ENCODE measurements at regions not wholly inside any gene's neighbourhood (a gene's known extent, or its start where the extent isn't known, plus 50 kb on each side); places are given as distances from the start of the nearest gene placed in this dataset.

DNA sequence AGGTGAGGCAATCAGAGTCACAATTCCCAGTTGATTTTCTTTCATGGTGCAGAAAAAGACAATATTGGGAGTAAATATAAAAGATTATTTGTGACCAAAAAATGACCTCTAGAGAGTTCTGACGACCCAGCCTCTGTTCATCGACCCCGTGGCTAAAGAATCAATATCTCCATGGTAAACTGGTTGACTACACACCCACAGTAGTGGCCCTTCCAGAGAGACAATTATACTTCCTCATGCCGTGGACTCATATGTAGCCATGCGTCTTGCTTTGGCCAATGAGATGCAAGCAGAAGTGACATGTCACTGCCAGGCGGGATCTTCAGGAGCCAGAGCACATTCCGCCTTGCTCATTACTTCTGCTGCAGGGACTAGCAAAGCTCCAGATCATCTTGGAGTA is 163.3 kb upstream of the RAD23B start:
- DNase-seq, result no peak

DNA sequence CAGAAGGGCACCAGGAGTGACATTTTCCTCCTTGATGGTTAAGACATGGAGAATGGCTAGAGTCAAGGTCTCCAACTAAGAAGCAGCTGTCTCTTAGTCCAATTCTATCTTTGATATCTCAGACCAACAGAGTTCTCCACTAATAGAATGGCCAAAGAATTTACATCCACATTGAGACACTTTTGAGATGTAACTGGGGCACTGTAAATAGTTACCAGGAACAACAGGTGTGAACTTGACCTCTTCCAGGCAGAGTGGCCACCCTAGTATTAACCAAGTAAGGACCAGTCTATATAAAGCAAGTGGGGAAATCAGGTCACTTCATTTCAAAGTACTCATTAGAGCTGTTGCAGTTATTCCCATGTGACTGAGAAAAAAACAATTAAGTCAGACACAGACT is 159.7 kb upstream of the RAD23B start:
- no peak for DNase-seq

DNA sequence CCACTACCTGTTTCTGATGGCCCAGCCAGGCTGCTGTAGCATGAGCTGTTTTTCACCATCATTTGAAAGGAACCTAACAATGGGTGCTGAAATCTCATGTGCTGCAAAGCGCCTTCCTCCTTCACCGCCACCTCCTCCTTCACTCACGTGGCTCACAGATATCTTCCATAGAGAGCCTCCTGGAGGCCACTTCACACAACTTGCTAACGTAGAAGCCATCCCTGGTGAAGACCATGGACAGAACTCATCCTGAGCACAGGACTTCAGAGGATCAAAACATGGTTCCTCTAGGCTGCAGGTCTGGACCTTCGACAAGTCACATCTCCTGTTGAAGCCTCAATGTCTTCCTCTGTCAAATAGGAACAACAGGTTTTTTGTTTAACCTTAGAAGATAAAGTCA is 155.5 kb upstream of the RAD23B start:
- DNase-seq, result no peak

DNA sequence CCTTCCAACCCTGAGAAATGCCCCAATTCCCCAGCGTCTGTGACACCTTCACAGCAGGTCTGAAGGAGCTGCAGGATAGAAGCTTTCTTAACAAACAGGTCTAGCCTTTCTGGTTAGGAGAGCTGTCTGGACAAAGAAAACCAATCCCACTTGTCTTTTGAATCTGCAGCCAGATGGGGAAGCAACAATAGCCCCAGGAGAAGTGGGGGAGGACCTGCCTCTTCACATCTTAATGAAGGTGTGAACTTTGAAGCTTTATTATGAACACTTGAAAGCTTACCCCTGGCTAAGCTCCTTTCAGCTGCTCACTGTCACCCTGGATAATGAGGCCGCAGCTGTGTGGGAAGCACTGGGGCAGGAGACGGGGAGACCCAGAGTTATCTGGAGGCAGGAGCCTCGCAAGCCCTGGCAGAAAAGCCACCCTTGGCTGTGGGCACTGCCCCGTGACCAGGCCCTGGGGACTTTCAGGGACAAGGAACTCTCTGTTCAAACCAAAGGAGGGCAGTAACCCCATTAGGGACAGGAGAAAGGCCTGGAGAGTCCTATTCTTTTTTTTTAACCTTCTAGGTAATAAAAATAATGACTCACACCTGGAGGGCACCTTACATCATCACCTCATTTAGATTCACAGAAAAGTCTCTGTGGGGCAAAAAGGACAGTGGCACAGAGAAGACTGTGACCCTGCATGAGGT is 151.8 kb upstream of the RAD23B start:
- peak; percentile 85 for DNase-seq

DNA sequence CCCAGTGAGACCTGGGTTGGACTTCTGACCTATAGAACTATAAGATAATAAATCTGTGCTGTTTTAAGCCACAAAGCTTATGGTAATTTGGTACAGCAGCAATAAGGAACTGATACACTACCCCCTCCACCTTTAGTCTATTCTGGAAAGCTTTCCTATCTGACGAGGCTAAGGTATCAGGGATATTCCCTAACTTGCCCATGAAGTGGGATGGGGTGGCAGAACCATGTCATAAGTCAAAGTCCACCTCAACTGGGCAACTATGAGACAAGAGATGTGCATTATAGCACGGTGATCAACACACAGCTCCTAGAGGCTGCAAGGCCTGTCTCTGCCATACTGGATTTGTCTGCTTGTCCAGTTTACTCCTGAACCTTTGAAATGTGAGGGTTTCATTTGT is 146.8 kb upstream of the RAD23B start:
- DNase-seq, result no peak

DNA sequence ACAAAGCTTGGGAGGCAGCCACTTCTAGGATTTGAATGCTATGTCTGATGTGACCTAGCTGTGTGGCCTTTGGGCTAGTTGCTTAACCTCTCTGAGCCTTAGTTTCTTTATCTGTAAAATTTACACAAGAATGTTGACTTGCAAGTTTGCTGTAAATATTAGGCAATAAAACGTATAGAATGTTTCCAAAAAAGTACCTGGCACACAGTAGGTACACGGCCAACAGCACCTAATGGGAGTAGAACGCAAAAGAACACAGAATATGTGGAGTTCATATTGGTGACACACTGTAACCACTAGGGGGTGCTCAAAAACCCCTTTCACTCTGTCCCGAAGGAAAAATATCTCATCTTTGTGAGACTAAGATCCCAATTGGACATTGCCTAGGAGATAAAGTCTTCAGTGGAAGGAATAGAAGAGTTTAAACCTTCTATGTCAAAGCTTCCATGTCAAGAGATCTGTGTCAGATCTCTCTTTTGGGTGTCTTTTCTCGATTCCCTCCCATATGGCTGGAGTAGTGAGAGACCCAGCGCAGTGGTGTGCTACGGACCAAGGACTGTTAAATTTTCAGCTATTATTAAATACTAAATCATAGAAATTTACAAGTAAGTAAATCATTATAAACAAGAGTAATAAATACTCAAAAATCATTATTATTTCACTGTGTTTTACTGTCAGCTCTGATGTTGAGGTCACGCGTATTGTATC is 145.4 kb upstream of the RAD23B start:
- DNase-seq, result peak; percentile 5

DNA sequence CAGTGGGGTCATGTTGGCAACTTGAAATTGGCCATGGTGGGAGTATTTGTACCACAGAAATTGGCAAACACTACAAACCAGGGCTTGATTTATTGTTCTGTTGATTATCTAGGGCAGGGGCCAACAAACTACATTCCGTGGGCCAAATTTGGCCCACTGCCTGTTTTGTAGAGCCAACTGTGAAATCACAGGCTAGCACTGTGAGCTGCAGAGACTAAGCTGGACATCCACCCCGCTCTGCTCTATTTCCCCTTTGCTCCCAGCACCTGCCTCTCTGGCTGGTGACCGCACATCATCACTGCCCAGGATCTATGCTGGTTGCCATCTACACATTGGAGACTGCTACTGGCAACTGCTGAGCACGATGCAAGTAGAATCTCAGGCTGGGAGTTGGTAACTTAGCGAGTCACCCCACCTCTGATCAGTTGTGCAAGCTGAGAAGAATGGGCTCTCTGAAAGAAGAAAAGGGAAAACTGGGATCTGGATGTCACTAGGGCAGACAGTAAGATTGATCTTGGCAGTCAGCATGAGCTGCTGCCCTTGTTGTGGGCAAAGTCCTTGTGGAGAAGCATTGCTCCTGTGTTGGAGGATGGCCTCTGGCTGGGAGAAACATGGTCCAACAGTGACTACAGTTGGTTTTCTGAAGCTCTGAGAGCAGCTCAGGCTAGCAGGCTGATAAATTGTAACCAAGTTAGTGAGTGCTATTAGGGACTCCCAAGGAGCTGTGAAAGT is 144.7 kb upstream of the RAD23B start:
- DNase-seq, result no peak

DNA sequence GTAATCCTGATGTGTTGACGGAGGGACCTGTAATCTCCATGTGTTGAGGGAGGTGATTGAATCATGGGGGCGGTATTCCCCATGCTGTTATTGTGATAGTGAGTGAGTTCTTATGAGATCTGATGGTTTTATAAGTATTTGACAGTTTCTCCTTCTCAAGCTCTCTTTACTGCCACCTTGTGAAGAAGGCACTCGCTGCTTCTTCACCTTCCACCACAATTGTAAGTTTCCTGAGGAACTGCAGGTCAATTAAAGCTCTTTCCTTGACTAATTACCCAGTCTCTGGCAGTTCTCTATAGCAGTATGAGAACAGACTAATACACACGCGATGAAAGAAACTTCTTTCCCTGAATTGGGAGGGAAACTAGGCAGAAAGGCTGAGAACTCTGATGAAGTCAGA is 141.1 kb upstream of the RAD23B start:
- peak; percentile 18 for DNase-seq

DNA sequence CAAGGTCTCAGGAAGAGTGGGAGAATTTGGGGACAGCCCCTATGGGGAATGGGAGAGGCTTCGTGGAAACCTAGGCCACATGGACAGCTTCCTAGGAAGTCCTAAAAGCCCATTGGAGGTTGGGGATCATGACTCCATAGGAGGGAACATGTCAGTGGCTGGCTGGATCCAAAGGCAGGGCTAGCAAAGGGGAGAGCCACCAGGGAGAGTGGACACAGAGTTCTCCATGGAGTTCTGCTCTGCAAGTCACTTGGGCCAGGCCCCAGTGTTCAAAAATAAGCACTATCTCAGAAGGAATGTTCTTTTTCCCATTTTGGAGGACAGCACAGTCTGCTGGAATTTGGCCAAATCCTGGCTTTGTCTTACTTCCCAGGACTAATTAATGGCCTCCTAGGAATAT is 140.6 kb upstream of the RAD23B start:
- no peak for DNase-seq

DNA sequence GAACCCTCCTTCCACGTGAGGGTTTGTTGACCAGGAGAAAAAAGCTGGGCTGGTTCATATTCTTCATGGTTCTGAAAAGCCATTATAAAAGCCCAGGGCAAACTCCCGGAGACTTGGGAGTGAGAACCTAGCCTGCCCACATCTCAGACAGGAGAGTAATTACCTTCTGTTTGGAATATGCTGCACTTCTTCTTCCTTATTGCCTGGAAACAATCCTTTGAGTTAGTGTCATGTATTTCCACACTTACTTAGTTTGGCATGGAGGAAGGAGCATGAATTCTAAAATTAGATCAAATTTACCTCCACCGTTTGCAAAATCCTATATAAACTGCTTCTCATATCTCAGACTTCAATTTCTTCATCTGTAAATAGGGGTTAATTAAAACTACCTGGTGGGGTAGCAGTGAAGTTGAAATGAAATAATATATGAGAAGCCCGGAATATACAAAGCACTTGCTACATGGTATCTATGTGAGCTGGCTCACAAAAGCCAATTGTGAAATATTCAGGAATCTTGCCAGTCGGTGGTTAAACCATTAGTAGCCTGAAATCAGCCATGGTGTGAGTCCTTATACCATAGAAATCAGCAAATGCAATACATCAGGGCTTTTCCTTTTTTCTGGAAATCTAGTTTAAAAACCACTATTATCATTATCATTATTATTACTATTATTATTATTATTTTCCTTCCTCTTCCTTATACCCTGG is 140.0 kb upstream of the RAD23B start:
- no peak for DNase-seq

DNA sequence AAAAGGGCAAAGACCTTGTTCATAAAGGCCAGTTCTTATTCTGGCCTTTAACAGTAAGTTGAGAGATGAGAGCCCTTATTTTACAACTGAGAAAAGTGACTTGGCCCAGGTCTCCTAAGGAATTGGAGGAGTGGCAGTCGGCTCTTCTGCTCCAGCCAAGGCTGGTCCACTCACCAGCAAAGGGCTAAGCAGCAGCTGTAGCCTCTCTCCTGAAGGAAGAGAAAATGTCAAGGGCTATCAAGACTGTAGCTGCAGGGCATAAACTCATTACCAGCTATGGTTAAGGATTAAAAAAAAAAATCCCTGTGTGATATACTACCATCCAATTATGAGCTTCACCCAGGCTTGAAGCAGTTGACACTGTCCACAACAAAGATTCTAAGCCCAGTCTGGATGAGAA is 138.6 kb upstream of the RAD23B start:
- no peak for DNase-seq

DNA sequence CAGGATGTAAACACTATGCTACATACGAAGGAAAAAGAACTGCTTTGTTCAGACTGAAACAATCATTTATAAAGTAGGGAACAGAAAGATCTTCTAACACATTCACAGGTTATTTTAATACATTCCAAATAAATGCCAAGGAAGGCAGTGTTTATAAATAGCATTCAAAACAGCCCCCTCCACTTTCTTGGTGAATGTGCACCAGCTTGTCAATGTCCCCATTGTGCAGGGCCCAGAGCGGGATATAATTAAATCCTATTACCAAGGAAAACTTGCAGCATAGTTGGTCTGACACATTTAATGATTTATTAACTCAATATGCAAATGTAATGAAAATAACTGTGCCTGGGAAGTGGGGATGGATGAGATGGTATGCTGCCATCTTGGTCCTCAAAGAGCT is 135.9 kb upstream of the RAD23B start:
- DNase-seq, result no peak

DNA sequence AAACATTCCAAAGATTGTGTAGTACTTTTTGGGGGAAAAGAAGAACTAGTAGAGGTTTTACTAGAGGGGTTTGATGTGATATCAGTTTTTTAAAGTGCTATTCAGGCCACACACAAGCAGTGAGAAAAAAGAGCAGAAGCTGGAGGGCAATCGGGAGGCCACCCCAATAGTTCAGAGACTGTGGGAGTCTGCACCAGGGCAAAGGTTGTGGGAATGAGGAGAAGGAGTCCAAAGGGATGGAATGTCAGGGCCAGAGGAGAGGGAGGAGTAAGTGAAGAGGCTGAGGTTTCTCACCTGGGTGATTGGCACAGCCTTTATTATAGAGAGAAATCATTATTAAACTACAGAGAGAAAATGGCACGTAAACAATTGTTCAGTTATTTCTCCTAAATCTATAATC is 134.9 kb upstream of the RAD23B start:
- DNase-seq, result no peak

DNA sequence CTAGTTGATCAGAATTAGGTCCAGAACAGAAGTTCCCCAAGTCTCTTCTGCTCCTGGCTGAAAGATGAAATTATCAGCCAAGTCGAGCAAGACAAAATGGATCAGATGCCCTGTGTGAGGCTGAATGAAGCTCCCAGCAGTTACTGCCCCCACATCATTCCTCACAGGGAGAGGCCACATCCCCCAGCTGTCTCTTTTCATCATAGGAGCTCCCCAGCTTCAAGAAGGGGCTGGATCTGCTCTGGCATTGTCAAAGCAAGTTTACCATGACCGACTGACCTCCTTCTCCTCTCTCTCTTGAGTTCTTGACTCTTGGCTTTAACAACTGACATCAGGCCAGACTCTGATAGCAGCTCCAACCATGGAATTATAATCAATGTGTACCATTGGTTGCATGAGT is 133.3 kb upstream of the RAD23B start:
- DNase-seq, result no peak

DNA sequence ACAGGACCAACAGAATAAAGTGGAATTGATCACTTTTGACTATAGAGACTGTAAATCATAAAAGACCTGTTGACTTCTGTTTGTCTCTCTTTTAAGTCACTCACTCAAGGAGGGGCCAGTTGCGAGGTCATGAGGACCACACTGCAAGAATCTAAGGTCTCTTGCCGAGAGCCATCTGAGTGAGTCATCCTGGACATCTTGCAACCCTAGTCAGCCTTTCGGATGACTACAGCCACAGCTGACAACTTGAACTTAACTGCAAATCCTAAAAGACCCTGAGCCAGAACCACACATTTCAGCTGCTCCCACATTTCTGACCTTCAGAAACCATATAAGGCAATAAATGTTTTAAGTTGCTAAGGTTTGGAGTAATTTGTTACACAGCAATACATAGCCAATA is 129.7 kb upstream of the RAD23B start:
- no peak for DNase-seq

DNA sequence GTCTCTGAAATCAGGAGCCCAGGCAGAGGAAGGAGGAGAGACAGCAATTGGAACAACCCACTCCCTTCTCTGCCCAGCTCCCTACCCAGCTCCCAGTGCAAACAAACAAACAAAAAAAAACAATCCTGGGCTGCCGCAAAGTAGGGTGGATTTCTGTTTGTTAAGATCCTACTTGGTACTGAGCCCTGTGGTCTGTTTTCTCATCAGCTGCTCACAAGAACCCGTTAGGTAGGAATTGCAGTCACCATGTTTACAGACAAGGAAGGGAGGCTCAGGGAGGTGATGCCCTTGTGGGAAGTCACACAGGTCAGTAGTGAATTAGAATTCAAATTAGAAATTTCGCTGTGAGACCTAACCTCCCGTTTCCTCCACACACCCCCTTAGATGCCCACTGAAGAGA is 128.8 kb upstream of the RAD23B start:
- no peak for DNase-seq

DNA sequence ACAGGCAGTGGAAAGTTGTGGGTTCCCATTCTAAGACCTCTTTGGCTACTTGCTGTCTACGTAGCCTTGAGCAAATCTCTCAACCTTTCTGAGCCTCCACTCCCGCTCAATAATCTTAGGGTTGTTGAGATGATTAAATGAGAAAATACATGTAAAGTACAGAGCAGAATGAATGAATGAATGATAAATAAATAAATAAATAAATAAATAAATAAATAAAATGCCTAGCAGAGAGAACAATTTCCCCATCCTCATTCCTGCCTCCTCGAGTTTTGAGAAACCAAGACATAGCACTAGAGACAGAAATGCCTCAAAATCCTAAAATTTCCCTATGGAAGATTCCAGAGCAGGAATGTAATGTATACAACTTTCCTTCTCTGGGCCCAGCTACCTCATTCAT is 128.3 kb upstream of the RAD23B start:
- no peak for DNase-seq

DNA sequence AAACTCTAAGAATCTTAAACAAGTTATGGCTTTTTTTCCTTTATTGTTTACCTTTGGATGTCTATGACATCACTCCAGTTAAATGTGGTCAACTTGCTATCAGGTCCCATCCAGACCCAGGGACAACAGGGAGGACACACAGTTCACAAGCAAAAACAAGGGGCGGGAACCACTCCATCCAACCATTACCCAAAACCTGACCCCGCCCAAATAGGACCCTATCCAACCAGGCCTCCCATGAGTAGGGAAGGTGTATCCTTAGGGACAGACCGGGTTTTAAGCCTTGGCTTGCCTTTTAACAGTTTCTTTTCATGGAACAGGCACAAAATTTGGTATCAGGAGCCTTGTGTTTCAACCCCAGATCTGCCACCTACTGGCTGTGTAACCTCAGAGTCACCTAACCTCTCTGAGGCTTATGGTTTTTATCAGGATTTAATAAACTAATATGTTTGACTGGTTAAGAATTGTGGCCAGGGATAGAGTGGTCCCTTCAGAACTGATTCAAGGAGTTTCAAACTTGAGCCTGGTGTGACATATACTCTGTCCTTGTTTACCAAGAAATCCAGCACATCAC is 127.7 kb upstream of the RAD23B start:
- DNase-seq, result no peak

DNA sequence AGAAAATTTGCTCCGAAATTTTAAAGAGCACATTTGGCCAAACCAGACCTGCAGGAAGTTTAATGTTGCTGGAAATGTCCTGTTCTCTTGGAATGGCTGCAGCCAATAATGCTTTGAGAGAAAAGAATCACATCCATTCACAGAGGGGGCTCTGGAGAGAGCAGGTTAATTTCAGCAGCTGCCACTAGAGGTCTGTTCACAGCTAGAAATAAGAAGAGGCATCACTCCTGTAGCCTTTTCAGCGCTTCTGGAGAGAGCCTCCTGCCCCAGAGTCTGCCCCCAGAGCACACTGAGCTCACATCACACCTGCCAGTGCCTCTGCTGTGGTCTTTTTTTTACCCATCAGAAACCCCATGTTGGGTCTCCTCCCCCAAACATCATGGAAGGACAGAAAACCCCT is 124.8 kb upstream of the RAD23B start:
- DNase-seq, result peak; percentile 60

DNA sequence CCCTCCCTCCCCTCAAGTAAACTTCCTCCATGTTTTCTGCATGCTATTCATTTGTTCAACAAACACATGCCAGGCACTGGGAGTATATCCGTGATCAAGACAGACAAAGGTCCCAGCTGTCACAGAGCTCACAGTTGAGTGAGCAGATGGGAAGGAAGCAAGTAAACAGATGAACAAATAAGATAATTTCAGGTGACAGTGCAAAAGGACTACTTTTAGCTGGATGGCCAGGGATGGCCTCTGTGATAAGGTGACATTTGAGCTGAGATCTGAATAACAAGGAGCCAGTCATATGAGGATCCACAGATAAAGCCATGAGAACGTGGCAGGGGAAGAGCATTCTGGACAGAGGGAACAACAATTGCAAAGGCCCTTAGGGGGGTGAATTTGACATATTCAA is 121.7 kb upstream of the RAD23B start:
- DNase-seq, result peak; percentile 93

DNA sequence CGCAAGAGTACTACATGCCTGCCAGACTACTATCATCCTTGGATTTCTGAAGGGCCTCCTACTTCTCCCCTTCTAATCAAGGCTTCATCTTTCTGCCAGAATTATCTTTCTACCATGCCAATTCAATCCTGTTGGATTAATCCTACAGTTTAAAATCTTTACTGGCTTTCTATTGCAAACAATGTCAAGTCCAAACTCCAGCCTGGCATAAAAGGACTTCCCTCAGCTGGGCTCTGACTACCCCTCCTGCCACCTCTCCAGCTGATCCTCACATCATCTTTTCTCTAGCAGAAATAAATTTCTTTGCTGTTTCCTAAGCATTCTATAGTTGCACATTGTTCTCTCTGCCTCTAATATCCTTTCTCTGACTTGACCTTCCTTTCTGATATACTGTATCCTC is 119.7 kb upstream of the RAD23B start:
- no peak for DNase-seq

DNA sequence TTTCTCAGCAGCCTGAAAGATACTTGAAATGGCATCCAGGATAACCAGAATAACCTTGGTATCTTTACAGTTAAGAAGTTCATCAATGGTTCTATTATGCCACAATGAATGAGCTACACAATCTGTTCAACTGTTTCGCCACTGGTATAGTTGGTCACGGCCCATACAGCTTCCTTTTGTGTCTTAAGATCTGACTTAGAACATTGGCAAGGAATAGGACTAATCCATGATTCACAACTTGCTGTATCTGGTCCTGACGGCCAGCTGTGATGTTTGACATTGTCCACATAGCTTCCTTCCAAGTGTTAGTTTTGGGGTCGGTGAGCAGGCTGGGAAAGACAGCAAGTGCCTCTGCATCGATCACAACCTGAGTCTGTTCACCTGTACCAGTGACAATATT is 113.3 kb upstream of the RAD23B start:
- DNase-seq, result no peak

DNA sequence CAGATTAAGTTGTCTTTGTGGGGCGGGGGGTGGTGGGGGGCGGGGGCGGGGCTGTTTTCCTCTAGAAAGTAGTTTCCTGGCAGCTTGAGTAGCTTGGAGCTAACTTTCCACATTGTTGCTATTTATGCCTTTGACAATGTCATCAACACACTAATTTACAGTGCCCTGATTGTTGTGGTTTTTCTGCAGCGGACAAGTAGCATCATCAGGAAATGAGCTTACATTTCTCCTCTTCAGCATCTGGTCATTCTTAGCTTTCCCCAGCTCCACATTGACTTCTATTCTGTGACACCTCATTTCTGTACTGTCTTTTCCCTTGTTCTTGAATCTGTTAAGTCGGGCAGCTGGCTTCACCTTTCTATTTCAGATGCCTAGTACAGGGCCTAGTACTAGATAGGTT is 112.3 kb upstream of the RAD23B start:
- DNase-seq, result no peak
